ENCODE measurements at regions not wholly inside any gene's neighbourhood (a gene's known extent, or its start where the extent isn't known, plus 50 kb on each side); places are given as distances from the start of the nearest gene placed in this dataset.
"Not testable (repeated sequence)": the region's sequence is repeated elsewhere in the genome, so short reads cannot be mapped to it uniquely, and the experiment has no call there.

GRCh38 chr16:10324210-10324609, 61.7 kb upstream of the ATF7IP2 start:
- no peak for DNase-seq
- in situ Hi-C loops (cut with MboI), result no loop called here
- Histone ChIP-seq H3K36me3 (ENCODE audit: low read depth) (no peaks in the 10 kb centered on the region), H3K9me2 (ENCODE audit: insufficient read depth) (no peaks in the 10 kb centered on the region), H3K4me1 (ENCODE audit: insufficient read depth) (no peaks in the 10 kb centered on the region), H3K27me3 (replicated peaks; ENCODE audit: insufficient read depth) (no peaks in the 10 kb centered on the region), H3K4me3 (no peak overlapping the region), H3K27ac (no peak overlapping the region), H3K79me2 (ENCODE audit: insufficient read depth) (no peaks in the 10 kb centered on the region), H4K20me1 (ENCODE audit: insufficient read depth) (no peaks in the 10 kb centered on the region), H3F3A (ENCODE audit: insufficient read depth) (no peaks in the 10 kb centered on the region), H3K9me3 (ENCODE audit: low read depth) (no peaks in the 10 kb centered on the region), H3K4me2 (ENCODE audit: unreplicated experiment) (no peak overlapping the region), H3K9ac (no peak overlapping the region), H2AFZ (no peak overlapping the region)
- no peak for TF ChIP-seq EZH2 (IDR thresholded peaks at IDR 0.05; ENCODE audit: insufficient read depth, poor library complexity, severe bottlenecking)
- no peak for TF ChIP-seq EZH2phosphoT487 (IDR thresholded peaks at IDR 0.05; ENCODE audit: insufficient read depth, low read depth)
- WGBS, 2 experiments (ENCODE audit: low coverage in 1 of 2, low lambda C conversion rate in 2 of 2, missing lambda C conversion rate in 2 of 2), result 33 to 37% methylated on average over 2 of the region's 2 CpGs

- no peaks in the 10 kb centered on the region for H3K9me2 ChIP-seq (ENCODE audit: insufficient read depth)
- H3K9ac ChIP-seq, result no peak overlapping the region
- H3K4me2 ChIP-seq (ENCODE audit: unreplicated experiment), result no peak overlapping the region
- no peak for DNase-seq
- no peaks in the 10 kb centered on the region for H4K20me1 ChIP-seq (ENCODE audit: insufficient read depth)
- no peak overlapping the region for H3K4me3 ChIP-seq
- no peaks in the 10 kb centered on the region for H3K36me3 ChIP-seq (ENCODE audit: low read depth)
- H3K4me1 ChIP-seq (ENCODE audit: insufficient read depth), result no peaks in the 10 kb centered on the region
- 38 to 42% methylated on average over 10 of the region's 10 CpGs for WGBS, 2 experiments (ENCODE audit: low coverage in 1 of 2, low lambda C conversion rate in 2 of 2, missing lambda C conversion rate in 2 of 2)
- no peaks in the 10 kb centered on the region for H3K79me2 ChIP-seq (ENCODE audit: insufficient read depth)
- in situ Hi-C loops (cut with MboI), result no loop called here
- no peaks in the 10 kb centered on the region for H3F3A ChIP-seq (ENCODE audit: insufficient read depth)
- TF ChIP-seq EZH2phosphoT487 (IDR thresholded peaks at IDR 0.05; ENCODE audit: insufficient read depth, low read depth) (no peak), EZH2 (IDR thresholded peaks at IDR 0.05; ENCODE audit: insufficient read depth, poor library complexity, severe bottlenecking) (no peak)
- H3K27ac ChIP-seq, result no peak overlapping the region
- H3K27me3 ChIP-seq (replicated peaks; ENCODE audit: insufficient read depth), result no peaks in the 10 kb centered on the region
- no peak overlapping the region for H2AFZ ChIP-seq
- no peaks in the 10 kb centered on the region for H3K9me3 ChIP-seq (ENCODE audit: low read depth)
These were observed 59.9 kb upstream of the ATF7IP2 start for GRCh38 chr16:10325783-10326543.

GRCh38 chr16:10326647-10327046, 59.2 kb upstream of the ATF7IP2 start:
- H4K20me1 ChIP-seq (ENCODE audit: insufficient read depth), result no peaks in the 10 kb centered on the region
- H3F3A ChIP-seq (ENCODE audit: insufficient read depth), result no peaks in the 10 kb centered on the region
- no peaks in the 10 kb centered on the region for H3K79me2 ChIP-seq (ENCODE audit: insufficient read depth)
- TF ChIP-seq EZH2 (IDR thresholded peaks at IDR 0.05; ENCODE audit: insufficient read depth, poor library complexity, severe bottlenecking) (no peak), EZH2phosphoT487 (IDR thresholded peaks at IDR 0.05; ENCODE audit: insufficient read depth, low read depth) (no peak)
- WGBS, 2 experiments (ENCODE audit: low coverage in 1 of 2, low lambda C conversion rate in 2 of 2, missing lambda C conversion rate in 2 of 2), result 38 to 43% methylated on average over 5 of the region's 5 CpGs
- no peaks in the 10 kb centered on the region for H3K9me2 ChIP-seq (ENCODE audit: insufficient read depth)
- no peak overlapping the region for H3K9ac ChIP-seq
- no peak overlapping the region for H3K4me3 ChIP-seq
- H3K4me2 ChIP-seq (ENCODE audit: unreplicated experiment), result no peak overlapping the region
- DNase-seq, result no peak
- H3K9me3 ChIP-seq (ENCODE audit: low read depth), result no peaks in the 10 kb centered on the region
- no peaks in the 10 kb centered on the region for H3K27me3 ChIP-seq (replicated peaks; ENCODE audit: insufficient read depth)
- no peak overlapping the region for H2AFZ ChIP-seq
- in situ Hi-C loops (cut with MboI), result no loop called here
- H3K4me1 ChIP-seq (ENCODE audit: insufficient read depth), result no peaks in the 10 kb centered on the region
- H3K36me3 ChIP-seq (ENCODE audit: low read depth), result no peaks in the 10 kb centered on the region
- H3K27ac ChIP-seq, result no peak overlapping the region

- not testable (repeated sequence) for H2AFZ ChIP-seq; H3K9me2 ChIP-seq (ENCODE audit: insufficient read depth); H3K79me2 ChIP-seq (ENCODE audit: insufficient read depth)
These were observed 57.6 kb upstream of the ATF7IP2 start for GRCh38 chr16:10328291-10328690.

GRCh38 chr16:10332241-10332640, 53.6 kb upstream of the ATF7IP2 start:
- no peak overlapping the region for H3K4me3 ChIP-seq
- no peaks in the 10 kb centered on the region for H3F3A ChIP-seq (ENCODE audit: insufficient read depth)
- H3K9ac ChIP-seq, result no peak overlapping the region
- no peaks in the 10 kb centered on the region for H3K79me2 ChIP-seq (ENCODE audit: insufficient read depth)
- no peak overlapping the region for H2AFZ ChIP-seq
- TF ChIP-seq EZH2 (IDR thresholded peaks at IDR 0.05; ENCODE audit: insufficient read depth, poor library complexity, severe bottlenecking) (no peak), EZH2phosphoT487 (IDR thresholded peaks at IDR 0.05; ENCODE audit: insufficient read depth, low read depth) (no peak)
- H3K9me3 ChIP-seq (ENCODE audit: low read depth), result no peaks in the 10 kb centered on the region
- H4K20me1 ChIP-seq (ENCODE audit: insufficient read depth), result no peaks in the 10 kb centered on the region
- in situ Hi-C loops (cut with MboI), result no loop called here
- H3K4me2 ChIP-seq (ENCODE audit: unreplicated experiment), result no peak overlapping the region
- H3K9me2 ChIP-seq (ENCODE audit: insufficient read depth), result no peaks in the 10 kb centered on the region
- H3K27me3 ChIP-seq (replicated peaks; ENCODE audit: insufficient read depth), result no peaks in the 10 kb centered on the region
- H3K27ac ChIP-seq, result no peak overlapping the region
- no peaks in the 10 kb centered on the region for H3K36me3 ChIP-seq (ENCODE audit: low read depth)
- H3K4me1 ChIP-seq (ENCODE audit: insufficient read depth), result no peaks in the 10 kb centered on the region
- DNase-seq, result no peak

More at GRCh38 chr16:10328291-10328690, 57.6 kb upstream of the ATF7IP2 start:
- 48 to 65% methylated on average over 5 of the region's 5 CpGs for WGBS, 2 experiments (ENCODE audit: low coverage in 1 of 2, low lambda C conversion rate in 2 of 2, missing lambda C conversion rate in 2 of 2)
- H3K9me3 ChIP-seq (ENCODE audit: low read depth); H3K27ac ChIP-seq; H3K27me3 ChIP-seq (replicated peaks; ENCODE audit: insufficient read depth); in situ Hi-C loops (cut with MboI); H3K4me3 ChIP-seq; H4K20me1 ChIP-seq (ENCODE audit: insufficient read depth); H3K4me1 ChIP-seq (ENCODE audit: insufficient read depth); H3K36me3 ChIP-seq (ENCODE audit: low read depth); H3K4me2 ChIP-seq (ENCODE audit: unreplicated experiment); H3K9ac ChIP-seq; H3F3A ChIP-seq (ENCODE audit: insufficient read depth): not testable (repeated sequence)
- peak; percentile 57 for DNase-seq

Data from GM23248 (cell line).